PC-3 (cell line): ENCODE measurements at regions not wholly inside any gene's neighbourhood (a gene's known extent, or its start where the extent isn't known, plus 50 kb on each side); places are given as distances from the start of the nearest gene placed in this dataset.

Experiments
- EZH2 ChIP-seq: fragments of 300-600 bp; sonication (generic); IDR thresholded peaks from one replicate; pipeline ENCODE4 v1.6.1; 2017; ENCODE audit warnings: antibody characterized with exemption, mild to moderate bottlenecking, low read length; ENCODE audit not compliant: unreplicated experiment
- EZH2phosphoT487 ChIP-seq: fragments of 300-600 bp; sonication (generic); IDR thresholded peaks from 2 replicates; pipeline ENCODE4 v1.6.1; 2018; ENCODE audit warnings: mild to moderate bottlenecking, antibody characterized with exemption, low read length, borderline replicate concordance
- TF ChIP-seq, protein P1 (sequence below): fragments of 300-600 bp; sonication (generic); conservative IDR thresholded peaks from 2 replicates; pipeline ENCODE4 v1.5.1; 2017; ENCODE audit warnings: antibody characterized with exemption, low read depth, mild to moderate bottlenecking, low read length

- TF ChIP-seq EZH2 (no peak), EZH2phosphoT487 (no peak)
- TF ChIP-seq, protein P1, sequence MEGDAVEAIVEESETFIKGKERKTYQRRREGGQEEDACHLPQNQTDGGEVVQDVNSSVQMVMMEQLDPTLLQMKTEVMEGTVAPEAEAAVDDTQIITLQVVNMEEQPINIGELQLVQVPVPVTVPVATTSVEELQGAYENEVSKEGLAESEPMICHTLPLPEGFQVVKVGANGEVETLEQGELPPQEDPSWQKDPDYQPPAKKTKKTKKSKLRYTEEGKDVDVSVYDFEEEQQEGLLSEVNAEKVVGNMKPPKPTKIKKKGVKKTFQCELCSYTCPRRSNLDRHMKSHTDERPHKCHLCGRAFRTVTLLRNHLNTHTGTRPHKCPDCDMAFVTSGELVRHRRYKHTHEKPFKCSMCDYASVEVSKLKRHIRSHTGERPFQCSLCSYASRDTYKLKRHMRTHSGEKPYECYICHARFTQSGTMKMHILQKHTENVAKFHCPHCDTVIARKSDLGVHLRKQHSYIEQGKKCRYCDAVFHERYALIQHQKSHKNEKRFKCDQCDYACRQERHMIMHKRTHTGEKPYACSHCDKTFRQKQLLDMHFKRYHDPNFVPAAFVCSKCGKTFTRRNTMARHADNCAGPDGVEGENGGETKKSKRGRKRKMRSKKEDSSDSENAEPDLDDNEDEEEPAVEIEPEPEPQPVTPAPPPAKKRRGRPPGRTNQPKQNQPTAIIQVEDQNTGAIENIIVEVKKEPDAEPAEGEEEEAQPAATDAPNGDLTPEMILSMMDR: no peak
These were observed 308.1 kb upstream of the ADGRL2 start for GRCh38 chr1:81492628-81493027.
